ENCODE measurements at regions not wholly inside any gene's neighbourhood (a gene's known extent, or its start where the extent isn't known, plus 50 kb on each side); places are given as distances from the start of the nearest gene placed in this dataset.

GRCh38 chr1:82606546-82606945 is 805.8 kb downstream of the ADGRL2 start:
- no peak for DNase-seq

DNA sequence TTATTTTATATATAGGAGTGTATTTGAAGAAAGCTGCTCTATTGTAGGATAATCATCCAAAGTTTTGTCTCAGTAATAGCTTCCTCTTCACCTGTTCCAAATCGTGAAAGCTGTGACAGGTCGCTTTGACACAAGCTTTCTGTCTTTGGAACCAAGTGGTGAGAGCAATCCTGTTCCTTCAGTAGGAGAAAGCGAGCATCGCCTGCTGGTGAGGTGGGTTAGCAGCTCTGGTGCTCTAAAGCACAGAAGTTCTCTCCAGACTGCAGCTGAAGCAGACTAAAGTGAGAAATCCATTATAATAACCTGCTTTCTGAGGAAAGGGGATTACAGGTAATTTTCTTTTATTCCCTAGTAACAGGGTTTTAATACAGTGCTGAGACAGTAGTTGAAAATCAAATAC is 803.8 kb downstream of the ADGRL2 start:
- DNase-seq: no peak

DNA sequence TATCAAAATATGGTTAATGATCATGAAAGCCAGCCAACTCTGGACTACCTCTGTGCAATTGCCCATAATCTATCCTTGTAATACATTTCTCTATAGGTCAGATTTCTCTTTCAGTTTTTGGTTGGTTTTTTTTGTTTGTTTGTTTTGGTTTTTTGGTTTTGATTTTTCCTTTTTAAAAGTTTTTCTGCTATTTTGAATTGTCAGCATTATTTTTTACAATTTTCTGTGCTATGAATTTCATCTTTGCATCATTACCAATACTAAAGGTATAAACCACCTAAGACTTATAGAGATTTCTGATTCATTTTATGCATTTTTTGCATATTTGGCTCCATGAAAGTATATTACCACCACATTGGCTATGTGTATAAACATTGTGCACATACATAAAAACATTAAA is 799.6 kb downstream of the ADGRL2 start:
- no peak for DNase-seq

- no peak for DNase-seq
These were observed 798.1 kb downstream of the ADGRL2 start for GRCh38 chr1:82598812-82599211.

GRCh38 chr1:82598337-82598736 is 797.6 kb downstream of the ADGRL2 start:
- no peak for DNase-seq

DNA sequence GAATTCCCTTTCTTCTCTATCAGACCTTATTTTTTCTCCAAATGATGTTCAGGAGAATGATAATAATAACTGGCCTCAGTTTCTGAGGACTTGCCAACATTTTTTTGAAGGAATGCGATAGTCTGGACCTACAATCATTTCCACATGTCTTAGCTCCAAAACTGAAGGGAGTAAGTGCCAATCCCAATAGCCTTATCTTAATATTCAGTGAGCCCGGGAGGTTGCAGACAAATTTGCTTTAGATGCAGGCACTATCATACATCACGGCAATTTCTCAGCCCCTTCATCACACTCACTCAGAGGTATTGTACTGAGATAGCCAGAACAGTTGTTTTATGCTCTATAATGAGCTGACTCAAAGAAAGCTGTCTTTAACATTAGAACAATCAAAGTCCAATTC is 796.9 kb downstream of the ADGRL2 start:
- no peak for DNase-seq

DNA sequence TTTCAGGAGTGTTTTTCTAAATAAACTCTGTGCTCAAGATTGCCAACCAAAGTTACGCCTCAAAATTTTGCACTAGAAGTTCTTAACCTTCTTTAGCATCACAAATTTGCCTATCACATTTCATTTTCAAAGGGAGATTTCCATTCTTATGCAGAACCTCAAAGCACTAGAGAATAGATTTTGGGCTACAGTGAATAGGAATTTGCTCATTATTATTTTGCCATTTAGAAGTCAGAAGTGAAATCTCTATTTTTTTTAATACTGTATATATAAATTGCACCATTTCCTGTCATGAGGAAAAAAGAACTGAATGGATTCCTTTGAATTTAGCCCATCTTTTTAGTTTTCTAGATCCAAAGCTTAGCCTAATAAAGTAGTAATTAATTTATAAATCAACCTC is 796.4 kb downstream of the ADGRL2 start:
- no peak for DNase-seq

GRCh38 chr1:82593561-82593960 is 792.8 kb downstream of the ADGRL2 start:
- no peak for DNase-seq

GRCh38 chr1:82589588-82589987 is 788.9 kb downstream of the ADGRL2 start:
- DNase-seq: no peak

GRCh38 chr1:82587371-82587770 is 786.6 kb downstream of the ADGRL2 start:
- DNase-seq: no peak

- DNase-seq: no peak
These were observed 785.7 kb downstream of the ADGRL2 start for GRCh38 chr1:82586473-82586872.

DNA sequence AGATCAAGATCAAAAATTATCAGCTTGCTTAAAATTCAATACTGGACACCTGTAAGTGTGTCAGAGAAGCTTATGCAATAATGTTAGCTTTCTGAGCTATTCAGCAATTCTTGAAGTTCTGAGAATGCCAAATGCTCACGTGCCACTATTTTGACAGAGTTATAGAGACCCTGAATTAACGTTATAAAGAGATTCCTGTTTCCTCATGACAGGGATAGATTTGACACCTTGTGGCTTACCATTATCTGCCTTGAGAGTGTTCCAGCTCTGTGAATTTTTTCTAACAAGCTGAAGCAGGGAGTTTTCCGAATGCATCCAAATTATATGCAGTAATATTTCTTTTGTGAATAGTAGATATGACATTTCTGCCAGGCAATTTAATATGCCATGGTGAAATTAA is 781.6 kb downstream of the ADGRL2 start:
- DNase-seq: no peak

GRCh38 chr1:82578086-82578726 is 777.5 kb downstream of the ADGRL2 start:
- DNase-seq: no peak

- DNase-seq: no peak
These were observed 766.6 kb downstream of the ADGRL2 start for GRCh38 chr1:82567348-82567747.

DNA sequence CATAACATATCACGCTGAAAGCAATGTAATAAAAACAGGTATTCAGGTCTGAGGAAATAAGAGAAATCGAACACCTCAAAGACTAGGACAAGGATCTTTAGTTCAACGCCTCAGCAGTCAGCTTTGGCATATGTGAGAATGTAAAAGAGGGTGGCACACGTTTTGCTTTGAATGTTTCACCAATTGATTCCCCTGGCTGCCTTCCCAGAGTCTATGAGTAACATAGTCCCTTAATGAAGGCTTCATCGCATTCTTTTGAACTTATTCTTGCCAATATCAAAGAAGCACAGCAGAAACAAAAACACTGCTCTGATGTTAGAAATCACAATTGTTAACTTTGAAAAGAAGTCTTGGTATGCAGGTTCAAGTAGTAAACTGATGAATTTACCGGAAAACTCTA is 764.8 kb downstream of the ADGRL2 start:
- DNase-seq: no peak

DNA sequence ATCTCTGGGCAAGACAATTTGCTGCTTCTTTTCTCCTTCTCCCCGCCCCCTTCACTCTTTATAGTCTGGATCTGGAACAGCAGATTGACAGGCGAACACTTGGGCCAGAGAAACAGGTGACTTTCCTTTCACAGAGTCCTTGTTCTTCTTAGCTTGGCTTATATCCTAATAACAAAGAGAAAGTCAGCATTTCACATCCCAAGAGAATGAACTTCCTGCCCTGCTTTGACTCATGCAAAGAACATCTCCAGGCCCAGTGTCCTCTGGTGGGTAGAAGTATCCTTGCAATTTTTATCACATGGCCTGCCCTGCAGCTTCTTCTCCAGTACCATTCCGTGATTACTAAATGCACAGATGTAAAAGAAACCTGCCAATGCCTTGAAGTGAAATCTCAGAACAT is 764.4 kb downstream of the ADGRL2 start:
- no peak for DNase-seq

GRCh38 chr1:82564333-82564732 is 763.6 kb downstream of the ADGRL2 start:
- DNase-seq: no peak

DNA sequence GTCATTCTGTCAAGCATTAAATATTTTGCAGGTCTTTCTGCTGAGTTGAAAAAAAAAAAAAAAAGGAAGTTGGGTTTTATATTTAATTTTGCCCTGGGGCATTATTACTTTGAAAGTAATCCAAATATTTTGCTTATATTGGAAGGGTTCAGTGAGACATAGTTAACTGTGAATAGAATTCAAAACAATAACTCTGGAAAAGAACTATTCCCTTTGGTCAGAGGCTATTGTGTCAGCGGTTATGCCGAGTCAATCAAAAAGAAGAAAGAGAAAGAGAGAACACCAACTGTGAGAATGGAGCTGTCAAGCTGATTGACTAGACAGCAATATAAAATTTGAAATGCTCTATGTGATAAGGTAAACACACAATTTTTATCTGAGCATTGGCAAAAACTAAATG is 761.7 kb downstream of the ADGRL2 start:
- DNase-seq: no peak

- DNase-seq: no peak
These were observed 759.8 kb downstream of the ADGRL2 start for GRCh38 chr1:82560566-82560965.

DNA sequence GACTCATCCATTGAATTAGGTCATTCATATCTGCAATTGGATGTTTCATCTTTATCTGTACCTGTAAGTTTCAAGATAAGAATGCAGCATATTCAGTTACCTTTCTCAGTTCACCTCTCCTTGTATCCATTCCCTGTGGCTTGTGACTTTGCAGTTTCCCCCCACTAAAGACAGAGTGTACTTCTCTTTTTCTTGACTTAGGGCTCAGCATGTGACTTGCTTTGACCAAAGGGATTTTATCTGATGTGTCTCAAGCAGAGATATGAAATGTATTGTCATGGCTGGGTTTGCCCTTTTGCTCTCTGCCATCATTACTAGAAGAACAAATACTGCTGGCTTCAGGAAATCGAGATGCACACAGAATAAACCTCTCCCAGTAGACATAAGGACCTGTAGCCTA is 754.8 kb downstream of the ADGRL2 start:
- DNase-seq: no peak

GRCh38 chr1:82549841-82550240 is 749.1 kb downstream of the ADGRL2 start:
- no peak for DNase-seq

GRCh38 chr1:82542766-82543165 is 742.0 kb downstream of the ADGRL2 start:
- DNase-seq: no peak

DNA sequence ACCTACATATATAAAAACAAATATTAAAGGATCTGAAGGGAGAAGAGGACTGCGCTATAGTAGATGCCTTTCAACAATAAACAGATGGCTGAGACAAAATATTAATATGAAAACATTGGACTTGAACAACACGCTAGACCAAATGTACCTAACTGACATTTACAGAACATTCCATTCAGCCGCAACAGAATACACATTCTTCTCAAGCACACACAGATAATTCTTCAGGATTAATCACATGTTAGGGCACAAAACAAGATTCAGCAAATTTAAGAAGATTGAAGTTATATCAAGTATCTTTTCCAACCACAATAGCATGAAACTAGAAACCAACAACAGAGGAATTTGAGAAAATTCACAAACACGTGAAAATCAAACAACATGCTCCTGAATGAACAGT is 741.4 kb downstream of the ADGRL2 start:
- DNase-seq: no peak

DNA sequence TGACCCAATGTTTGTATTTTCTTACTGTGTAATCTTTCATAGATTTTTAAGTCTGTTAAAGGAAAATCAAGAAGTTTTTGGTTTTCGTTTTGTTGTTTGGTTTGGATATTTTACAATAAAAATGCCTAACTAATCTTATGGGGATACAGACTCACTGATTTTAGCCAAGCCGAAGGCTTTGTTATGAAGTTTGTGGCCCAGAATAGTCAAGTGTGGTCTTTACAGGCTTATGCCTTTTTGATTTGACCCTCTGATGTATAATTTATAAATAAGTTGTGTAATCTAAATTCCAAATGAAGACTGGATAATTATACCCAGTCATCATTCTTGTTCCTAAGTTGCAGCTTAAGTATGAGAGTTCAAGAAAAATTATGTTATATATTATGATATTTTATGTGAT is 739.3 kb downstream of the ADGRL2 start:
- no peak for DNase-seq

GRCh38 chr1:82538876-82539275 is 738.1 kb downstream of the ADGRL2 start:
- no peak for DNase-seq

GRCh38 chr1:82534996-82535395 is 734.3 kb downstream of the ADGRL2 start:
- DNase-seq: no peak
